Neural cell (in vitro differentiated cells): ENCODE measurements at regions not wholly inside any gene's neighbourhood (a gene's known extent, or its start where the extent isn't known, plus 50 kb on each side); places are given as distances from the start of the nearest gene placed in this dataset.

Source experiments
- H2AFZ ChIP-seq: fragments of 200-600, 300-800 bp; sonication (generic), shearing (Covaris generic); 2 replicates; pipeline ENCODE4 v1.6.0; 2014; ENCODE audit warnings: low read depth, mild to moderate bottlenecking, antibody characterized with exemption, low read length, moderate library complexity
- H3F3A ChIP-seq: fragments of 200-600 bp; shearing (Covaris generic); 2 replicates; pipeline ENCODE4 v1.6.1; 2016; ENCODE audit warnings: mild to moderate bottlenecking, moderate library complexity, mixed read lengths, antibody characterized with exemption, low read length; ENCODE audit not compliant: insufficient read depth, poor library complexity, severe bottlenecking
- H3K27ac ChIP-seq: fragments of 200-600, 300-800 bp; sonication (generic), shearing (Covaris generic); 2 replicates; pipeline ENCODE4 v1.5.1; 2014; ENCODE audit warnings: mild to moderate bottlenecking, low read length, moderate library complexity
- H3K27me3 ChIP-seq: fragments of 300-800, 200-600 bp; sonication (generic), shearing (Covaris generic); 2 replicates; pipeline ENCODE4 v1.6.0; 2014; ENCODE audit warnings: mild to moderate bottlenecking, low read depth, low read length, moderate library complexity; ENCODE audit not compliant: insufficient read depth
- H3K36me3 ChIP-seq: fragments of 300-800, 200-600 bp; sonication (generic), shearing (Covaris generic); 2 replicates; pipeline ENCODE4 v1.5.1; 2014; ENCODE audit warnings: mild to moderate bottlenecking, antibody characterized with exemption, low read length, moderate library complexity; ENCODE audit not compliant: insufficient read depth
- H3K4me2 ChIP-seq: fragments of 300-800, 200-600 bp; sonication (generic), shearing (Covaris generic); 2 replicates; pipeline ENCODE4 v1.6.0; 2014; ENCODE audit warnings: mild to moderate bottlenecking, low read length
- H3K4me3 ChIP-seq: fragments of 300-800, 200-600 bp; sonication (generic), shearing (Covaris generic); 2 replicates; pipeline ENCODE4 v1.5.1; 2014; ENCODE audit warnings: mild to moderate bottlenecking, low read length, moderate library complexity
- H3K79me2 ChIP-seq: fragments of 200-600 bp; shearing (Covaris generic); replicated peaks from 2 replicates; pipeline ENCODE4 v1.6.0; 2014; ENCODE audit warnings: mild to moderate bottlenecking, low read length, moderate library complexity; ENCODE audit not compliant: insufficient read depth
- H3K9ac ChIP-seq: fragments of 300-800, 200-600 bp; sonication (generic), shearing (Covaris generic); 2 replicates; pipeline ENCODE4 v1.6.1; 2016; ENCODE audit warnings: mild to moderate bottlenecking, low read length, mixed read lengths
- H3K9me2 ChIP-seq: fragments of 200-600 bp; shearing (Covaris generic); 2 replicates; pipeline ENCODE4 v1.6.1; 2016; ENCODE audit warnings: mild to moderate bottlenecking, low read length, mixed read lengths; ENCODE audit not compliant: insufficient read depth
- H3K9me3 ChIP-seq: fragments of 200-600, 300-800 bp; sonication (generic), shearing (Covaris generic); 2 replicates; pipeline ENCODE4 v1.6.1; 2016; ENCODE audit warnings: mild to moderate bottlenecking, mixed run types, low read length, moderate library complexity, mixed read lengths
- H4K20me1 ChIP-seq: fragments of 200-600 bp; shearing (Covaris generic); 2 replicates; pipeline ENCODE4 v1.6.1; 2016; ENCODE audit warnings: mild to moderate bottlenecking, mixed run types; ENCODE audit not compliant: insufficient read depth
- EP300 ChIP-seq: fragments of 450-650 bp; conservative IDR thresholded peaks from 2 replicates; pipeline ENCODE4 v1.6.1; 2014; ENCODE audit warnings: antibody characterized with exemption, mild to moderate bottlenecking, moderate library complexity; ENCODE audit not compliant: poor library complexity, severe bottlenecking
- EZH2 ChIP-seq: fragments of 200-600, 300-800 bp; shearing (Covaris generic), sonication (generic); IDR thresholded peaks from 2 replicates; pipeline ENCODE4 v1.6.1; 2014; ENCODE audit warnings: antibody characterized with exemption, low read length, borderline replicate concordance, mild to moderate bottlenecking; ENCODE audit not compliant: insufficient read depth, poor library complexity, severe bottlenecking
- MXI1 ChIP-seq: fragments of 450-650 bp; conservative IDR thresholded peaks from 2 replicates; pipeline ENCODE4 v1.6.1; 2014; ENCODE audit warnings: antibody characterized with exemption, mild to moderate bottlenecking; ENCODE audit not compliant: poor library complexity, severe bottlenecking
- POLR2AphosphoS5 ChIP-seq: IDR thresholded peaks from 2 replicates; pipeline ENCODE4 v1.6.1; 2012
- RAD21 ChIP-seq: fragments of 450-650 bp; conservative IDR thresholded peaks from 2 replicates; pipeline ENCODE4 v1.6.1; 2014; ENCODE audit warnings: antibody characterized with exemption, mild to moderate bottlenecking, moderate library complexity
- SMC3 ChIP-seq: fragments of 450-650 bp; conservative IDR thresholded peaks from 2 replicates; pipeline ENCODE4 v1.6.1; 2014; ENCODE audit warnings: antibody characterized with exemption, mild to moderate bottlenecking, moderate library complexity; ENCODE audit not compliant: poor library complexity
- TAF1 ChIP-seq: IDR thresholded peaks from 2 replicates; pipeline ENCODE4 v1.6.1; 2012; ENCODE audit warnings: low read depth
- TF ChIP-seq, protein P1 (sequence below): fragments of 450-650 bp; IDR thresholded peaks from 2 replicates; pipeline ENCODE4 v1.5.1; 2014; ENCODE audit warnings: antibody characterized with exemption, mild to moderate bottlenecking, moderate library complexity; ENCODE audit not compliant: poor library complexity, severe bottlenecking
- TF ChIP-seq, protein P2 (sequence below): IDR thresholded peaks from 2 replicates; pipeline ENCODE4 v1.6.1; 2012; ENCODE audit warnings: borderline replicate concordance

DNA sequence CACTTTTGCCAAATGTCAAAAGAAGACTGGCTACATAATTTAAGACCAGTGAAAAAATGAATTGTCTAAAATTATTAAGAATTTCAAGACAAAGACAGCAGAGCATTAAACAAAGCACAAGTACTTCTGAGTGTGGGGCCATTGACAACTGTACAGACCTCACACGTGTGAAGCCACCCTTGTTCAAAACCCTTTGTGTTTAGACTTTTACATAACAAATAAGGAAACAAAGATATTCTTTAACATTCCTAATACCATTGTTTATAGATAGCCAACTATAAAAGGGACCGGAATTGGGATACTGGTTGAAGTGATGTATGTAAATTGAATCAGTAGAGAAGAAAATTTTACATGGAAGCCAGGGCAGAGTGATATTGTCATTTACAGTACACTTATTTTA, 624.2 kb downstream of the PCDH18 start:
- H2AFZ ChIP-seq, result no peak overlapping the region
- H4K20me1 ChIP-seq, result no peaks in the 10 kb centered on the region
- H3K4me2 ChIP-seq, result no peak overlapping the region

DNA sequence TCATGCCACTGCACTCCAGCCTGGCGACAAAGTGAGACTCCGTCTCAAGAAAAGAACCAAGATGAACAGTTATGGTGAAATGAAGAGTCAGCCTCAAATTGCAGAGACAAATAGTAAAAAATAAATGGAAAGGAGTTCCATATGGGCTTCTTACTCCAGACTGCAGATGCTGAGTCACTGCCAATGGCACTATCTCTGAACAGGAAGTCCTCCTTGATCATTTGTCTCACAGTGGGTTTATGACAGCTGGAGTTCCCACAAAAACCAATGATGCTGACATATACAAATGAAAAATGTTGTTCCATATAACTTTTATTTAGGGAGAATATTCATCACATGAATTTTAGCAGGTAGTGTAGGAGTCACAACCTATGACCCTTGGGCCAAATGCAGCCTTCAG, 631.6 kb downstream of the PCDH18 start:
- no peaks in the 10 kb centered on the region for H3K9me3 ChIP-seq
- no peak overlapping the region for H3K4me3 ChIP-seq
- no peak overlapping the region for H2AFZ ChIP-seq
- no peak overlapping the region for H3K27ac ChIP-seq
- no peaks in the 10 kb centered on the region for H3K79me2 ChIP-seq
- no peaks in the 10 kb centered on the region for H3F3A ChIP-seq
- H4K20me1 ChIP-seq, result no peaks in the 10 kb centered on the region
- no peak for TF ChIP-seq MXI1
- TF ChIP-seq EZH2, result no peak
- no peak for TF ChIP-seq TAF1
- TF ChIP-seq RAD21, result no peak
- no peak for TF ChIP-seq POLR2AphosphoS5
- TF ChIP-seq SMC3, result no peak
- TF ChIP-seq EP300, result no peak
- TF ChIP-seq, protein P1, sequence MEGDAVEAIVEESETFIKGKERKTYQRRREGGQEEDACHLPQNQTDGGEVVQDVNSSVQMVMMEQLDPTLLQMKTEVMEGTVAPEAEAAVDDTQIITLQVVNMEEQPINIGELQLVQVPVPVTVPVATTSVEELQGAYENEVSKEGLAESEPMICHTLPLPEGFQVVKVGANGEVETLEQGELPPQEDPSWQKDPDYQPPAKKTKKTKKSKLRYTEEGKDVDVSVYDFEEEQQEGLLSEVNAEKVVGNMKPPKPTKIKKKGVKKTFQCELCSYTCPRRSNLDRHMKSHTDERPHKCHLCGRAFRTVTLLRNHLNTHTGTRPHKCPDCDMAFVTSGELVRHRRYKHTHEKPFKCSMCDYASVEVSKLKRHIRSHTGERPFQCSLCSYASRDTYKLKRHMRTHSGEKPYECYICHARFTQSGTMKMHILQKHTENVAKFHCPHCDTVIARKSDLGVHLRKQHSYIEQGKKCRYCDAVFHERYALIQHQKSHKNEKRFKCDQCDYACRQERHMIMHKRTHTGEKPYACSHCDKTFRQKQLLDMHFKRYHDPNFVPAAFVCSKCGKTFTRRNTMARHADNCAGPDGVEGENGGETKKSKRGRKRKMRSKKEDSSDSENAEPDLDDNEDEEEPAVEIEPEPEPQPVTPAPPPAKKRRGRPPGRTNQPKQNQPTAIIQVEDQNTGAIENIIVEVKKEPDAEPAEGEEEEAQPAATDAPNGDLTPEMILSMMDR, result no peak
- TF ChIP-seq, protein P2, sequence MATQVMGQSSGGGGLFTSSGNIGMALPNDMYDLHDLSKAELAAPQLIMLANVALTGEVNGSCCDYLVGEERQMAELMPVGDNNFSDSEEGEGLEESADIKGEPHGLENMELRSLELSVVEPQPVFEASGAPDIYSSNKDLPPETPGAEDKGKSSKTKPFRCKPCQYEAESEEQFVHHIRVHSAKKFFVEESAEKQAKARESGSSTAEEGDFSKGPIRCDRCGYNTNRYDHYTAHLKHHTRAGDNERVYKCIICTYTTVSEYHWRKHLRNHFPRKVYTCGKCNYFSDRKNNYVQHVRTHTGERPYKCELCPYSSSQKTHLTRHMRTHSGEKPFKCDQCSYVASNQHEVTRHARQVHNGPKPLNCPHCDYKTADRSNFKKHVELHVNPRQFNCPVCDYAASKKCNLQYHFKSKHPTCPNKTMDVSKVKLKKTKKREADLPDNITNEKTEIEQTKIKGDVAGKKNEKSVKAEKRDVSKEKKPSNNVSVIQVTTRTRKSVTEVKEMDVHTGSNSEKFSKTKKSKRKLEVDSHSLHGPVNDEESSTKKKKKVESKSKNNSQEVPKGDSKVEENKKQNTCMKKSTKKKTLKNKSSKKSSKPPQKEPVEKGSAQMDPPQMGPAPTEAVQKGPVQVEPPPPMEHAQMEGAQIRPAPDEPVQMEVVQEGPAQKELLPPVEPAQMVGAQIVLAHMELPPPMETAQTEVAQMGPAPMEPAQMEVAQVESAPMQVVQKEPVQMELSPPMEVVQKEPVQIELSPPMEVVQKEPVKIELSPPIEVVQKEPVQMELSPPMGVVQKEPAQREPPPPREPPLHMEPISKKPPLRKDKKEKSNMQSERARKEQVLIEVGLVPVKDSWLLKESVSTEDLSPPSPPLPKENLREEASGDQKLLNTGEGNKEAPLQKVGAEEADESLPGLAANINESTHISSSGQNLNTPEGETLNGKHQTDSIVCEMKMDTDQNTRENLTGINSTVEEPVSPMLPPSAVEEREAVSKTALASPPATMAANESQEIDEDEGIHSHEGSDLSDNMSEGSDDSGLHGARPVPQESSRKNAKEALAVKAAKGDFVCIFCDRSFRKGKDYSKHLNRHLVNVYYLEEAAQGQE, result no peak
- no peak overlapping the region for H3K4me2 ChIP-seq
- H3K9ac ChIP-seq, result no peak overlapping the region
- no peaks in the 10 kb centered on the region for H3K36me3 ChIP-seq
- H3K27me3 ChIP-seq, result no peaks in the 10 kb centered on the region
- H3K9me2 ChIP-seq, result no peaks in the 10 kb centered on the region

More for the DNA sequence above, 624.2 kb downstream of the PCDH18 start:
- H3K27ac ChIP-seq, result no peak overlapping the region
- H3K4me3 ChIP-seq, result no peak overlapping the region
- H3K9ac ChIP-seq, result no peak overlapping the region
- H3K27me3 ChIP-seq, result no peaks in the 10 kb centered on the region
- no peaks in the 10 kb centered on the region for H3K9me2 ChIP-seq
- no peaks in the 10 kb centered on the region for H3K79me2 ChIP-seq
- no peak for TF ChIP-seq TAF1
- TF ChIP-seq POLR2AphosphoS5, result no peak
- TF ChIP-seq EP300, result no peak
- no peaks in the 10 kb centered on the region for H3F3A ChIP-seq
- no peaks in the 10 kb centered on the region for H3K36me3 ChIP-seq
- no peaks in the 10 kb centered on the region for H3K9me3 ChIP-seq
